K562 (cell line): ENCODE measurements at regions not wholly inside any gene's neighbourhood (a gene's known extent, or its start where the extent isn't known, plus 50 kb on each side); places are given as distances from the start of the nearest gene placed in this dataset.

Experiments used
- FOS ChIP-seq: IDR thresholded peaks from 3 replicates; pipeline ENCODE4 v1.6.1; 2011; ENCODE audit not compliant: insufficient read length; ENCODE audit errors: extremely low read depth
- FOXA3 ChIP-seq, 2 experiments: fragments of 450-650 bp in 1 of 2; sonication (generic) in 1 of 2; formaldehyde crosslinking; IDR thresholded peaks in 1 of 2; conservative IDR thresholded peaks in 1 of 2; 2 replicates each; pipeline versions ENCODE4 v1.4.0 to v1.8.0; 2020 to 2022; ENCODE audit warnings: mild to moderate bottlenecking in 2 of 2, missing genetic modification reagents in 1 of 2
- HBP1 ChIP-seq: fragments of 450-650 bp; formaldehyde crosslinking; IDR thresholded peaks from 2 replicates; pipeline ENCODE4 v1.4.0; 2022; ENCODE audit warnings: missing genetic modification characterization
- HES1 ChIP-seq: fragments of 450-650 bp; IDR thresholded peaks from 2 replicates; pipeline ENCODE4 v1.6.1; 2016; ENCODE audit warnings: low read depth, mild to moderate bottlenecking, moderate library complexity
- MAFG ChIP-seq: fragments of 450-650 bp; conservative IDR thresholded peaks from 2 replicates; pipeline ENCODE4 v1.6.1; 2016; ENCODE audit warnings: missing genetic modification characterization, missing compliant biosample characterization
- MCM3 ChIP-seq: fragments of 450-650 bp; IDR thresholded peaks from 2 replicates; pipeline ENCODE4 v1.6.1; 2016
- NFIX ChIP-seq: fragments of 250-450 bp; sonication (Bioruptor Pico); IDR thresholded peaks from 2 replicates; pipeline ENCODE4 v1.4.0; 2020; ENCODE audit warnings: low read depth, mild to moderate bottlenecking, moderate library complexity
- PREB ChIP-seq: sonication (generic); formaldehyde crosslinking; IDR thresholded peaks from 2 replicates; pipeline ENCODE4 v1.8.1; 2023; ENCODE audit warnings: mild to moderate bottlenecking, missing genetic modification reagents
- PRPF4 ChIP-seq: fragments of 200-400 bp; formaldehyde crosslinking; IDR thresholded peaks from one replicate; pipeline ENCODE4 v1.6.1; 2017; ENCODE audit warnings: low read length, low read depth, mild to moderate bottlenecking; ENCODE audit not compliant: insufficient read depth, poor library complexity, severe bottlenecking
- RBBP5 ChIP-seq: fragments of 200-600 bp; sonication (generic); IDR thresholded peaks from 2 replicates; pipeline ENCODE4 v1.6.1; 2012; ENCODE audit warnings: borderline replicate concordance, mild to moderate bottlenecking, low read length, control low read depth, inconsistent platforms; ENCODE audit not compliant: insufficient read depth, poor library complexity, severe bottlenecking
- RBM34 ChIP-seq: fragments of 200-400 bp; formaldehyde crosslinking; IDR thresholded peaks from 2 replicates; pipeline ENCODE4 v1.6.1; 2018; ENCODE audit warnings: low read length, borderline replicate concordance; ENCODE audit not compliant: insufficient read depth
- RFX7 ChIP-seq: fragments of 250-450 bp; sonication (Bioruptor Pico); IDR thresholded peaks from 2 replicates; pipeline ENCODE4 v1.5.1; 2021; ENCODE audit warnings: mild to moderate bottlenecking
- SMAD4 ChIP-seq: fragments of 250-450 bp; sonication (Bioruptor Pico); conservative IDR thresholded peaks from 2 replicates; pipeline ENCODE4 v1.8.0; 2021; ENCODE audit warnings: inconsistent platforms, mild to moderate bottlenecking, moderate library complexity
- SMARCE1 ChIP-seq: fragments of 450-650 bp; IDR thresholded peaks from 2 replicates; pipeline ENCODE4 v1.7.1; 2016; ENCODE audit warnings: mild to moderate bottlenecking
- ZFP1 ChIP-seq: fragments of 450-650 bp; formaldehyde crosslinking; IDR thresholded peaks from 2 replicates; pipeline ENCODE4 v1.4.0; 2020; ENCODE audit warnings: mild to moderate bottlenecking, mixed read lengths
- ZFP30 ChIP-seq: fragments of 250-450 bp; sonication (Bioruptor Pico); IDR thresholded peaks from 2 replicates; pipeline ENCODE4 v1.8.0; 2022; ENCODE audit warnings: moderate library complexity, mild to moderate bottlenecking, inconsistent platforms, borderline replicate concordance
- ZNF133 ChIP-seq: fragments of 250-450 bp; sonication (Bioruptor Pico); IDR thresholded peaks from 2 replicates; pipeline ENCODE4 v1.4.0; 2020; ENCODE audit warnings: mild to moderate bottlenecking
- ZNF175 ChIP-seq: fragments of 200-800 bp; sonication (Bioruptor generic); IDR thresholded peaks from 2 replicates; pipeline ENCODE4 v1.6.1; 2016; ENCODE audit warnings: low read depth, mild to moderate bottlenecking, missing genetic modification characterization, missing compliant biosample characterization
- ZNF717 ChIP-seq: fragments of 250-450 bp; sonication (Bioruptor Pico); IDR thresholded peaks from 2 replicates; pipeline ENCODE4 v1.5.0; 2021
- ZNF75A ChIP-seq: fragments of 450-650 bp; formaldehyde crosslinking; IDR thresholded peaks from 2 replicates; pipeline ENCODE4 v1.4.0; 2020; ENCODE audit warnings: mild to moderate bottlenecking
- ZNF766 ChIP-seq: fragments of 200-800 bp; sonication (Bioruptor generic); conservative IDR thresholded peaks from 2 replicates; pipeline ENCODE4 v1.6.1; 2016; ENCODE audit warnings: missing genetic modification characterization, missing compliant biosample characterization
- TF ChIP-seq, protein P1 (sequence below): fragments of 250-450 bp; sonication (Bioruptor Pico); IDR thresholded peaks from 2 replicates; pipeline ENCODE4 v1.8.0; 2022; ENCODE audit warnings: moderate library complexity, mild to moderate bottlenecking, inconsistent platforms
- TF ChIP-seq, protein P2 (sequence below): sonication (generic); formaldehyde crosslinking; IDR thresholded peaks from 2 replicates; pipeline ENCODE4 v1.8.0; 2022; ENCODE audit warnings: mild to moderate bottlenecking, missing genetic modification reagents

GRCh38 chr6:26216886-26217713, 129.9 kb downstream of the HFE start (continued):
- TF ChIP-seq PREB (CRISPR knock-in tag) (0 out of 2 replicates have a peak, but pooled peaks have one; percentile 30), HBP1 (CRISPR knock-in tag) (0 out of 2 replicates have a peak, but pooled peaks have one; percentile 70), ZNF766 (CRISPR knock-in tag) (no peak; the same call in 1 of the 2 replicates), FOS (no peak), NFIX (CRISPR knock-in tag) (no peak), ZFP1 (CRISPR knock-in tag) (no peak), FOXA3 (CRISPR knock-in tag; conservative IDR thresholded peaks at IDR 0.05 in 1 of 2, IDR thresholded peaks at IDR 0.05 in 1 of 2) (peak in 1 of 2 experiments; percentile 76; a peak in 2 of 4 replicates), RBBP5 (peak; percentile 65), ZNF75A (CRISPR knock-in tag) (no peak), ZNF133 (CRISPR knock-in tag) (no peak), MCM3 (no peak), ZNF717 (CRISPR knock-in tag) (peak; percentile 84), SMAD4 (peak; percentile 80), ZNF175 (CRISPR knock-in tag) (peak; percentile 88; the same call in 1 of the 2 replicates), HES1 (peak; percentile 44; the same call in 1 of the 2 replicates), RFX7 (CRISPR knock-in tag) (peak; percentile 86), ZFP30 (CRISPR knock-in tag) (no peak), PRPF4 (peak; percentile 98), SMARCE1 (peak; percentile 68), MAFG (no peak), RBM34 (no peak)
- TF ChIP-seq, protein P1, sequence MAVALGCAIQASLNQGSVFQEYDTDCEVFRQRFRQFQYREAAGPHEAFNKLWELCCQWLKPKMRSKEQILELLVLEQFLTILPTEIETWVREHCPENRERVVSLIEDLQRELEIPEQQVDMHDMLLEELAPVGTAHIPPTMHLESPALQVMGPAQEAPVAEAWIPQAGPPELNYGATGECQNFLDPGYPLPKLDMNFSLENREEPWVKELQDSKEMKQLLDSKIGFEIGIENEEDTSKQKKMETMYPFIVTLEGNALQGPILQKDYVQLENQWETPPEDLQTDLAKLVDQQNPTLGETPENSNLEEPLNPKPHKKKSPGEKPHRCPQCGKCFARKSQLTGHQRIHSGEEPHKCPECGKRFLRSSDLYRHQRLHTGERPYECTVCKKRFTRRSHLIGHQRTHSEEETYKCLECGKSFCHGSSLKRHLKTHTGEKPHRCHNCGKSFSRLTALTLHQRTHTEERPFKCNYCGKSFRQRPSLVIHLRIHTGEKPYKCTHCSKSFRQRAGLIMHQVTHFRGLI (CRISPR knock-in tag): no peak
- TF ChIP-seq, protein P2, sequence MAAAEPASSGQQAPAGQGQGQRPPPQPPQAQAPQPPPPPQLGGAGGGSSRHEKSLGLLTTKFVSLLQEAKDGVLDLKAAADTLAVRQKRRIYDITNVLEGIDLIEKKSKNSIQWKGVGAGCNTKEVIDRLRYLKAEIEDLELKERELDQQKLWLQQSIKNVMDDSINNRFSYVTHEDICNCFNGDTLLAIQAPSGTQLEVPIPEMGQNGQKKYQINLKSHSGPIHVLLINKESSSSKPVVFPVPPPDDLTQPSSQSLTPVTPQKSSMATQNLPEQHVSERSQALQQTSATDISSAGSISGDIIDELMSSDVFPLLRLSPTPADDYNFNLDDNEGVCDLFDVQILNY (CRISPR knock-in tag): peak; percentile 96
